Stimulated activated CD4-positive, alpha-beta T cell treated with anti-CD3 and anti-CD28 coated beads, Interleukin-4, amount 100 ng/mL, for 48 hours (primary cell): ENCODE measurements at regions not wholly inside any gene's neighbourhood (a gene's known extent, or its start where the extent isn't known, plus 50 kb on each side); places are given as distances from the start of the nearest gene placed in this dataset.

Experiments used
- DNase-seq, 2 donors: peaks; one replicate each; pipeline ENCODE4 v3.0.0-alpha.2; 2020; ENCODE audit warnings: low read depth in 2 of 2

DNA sequence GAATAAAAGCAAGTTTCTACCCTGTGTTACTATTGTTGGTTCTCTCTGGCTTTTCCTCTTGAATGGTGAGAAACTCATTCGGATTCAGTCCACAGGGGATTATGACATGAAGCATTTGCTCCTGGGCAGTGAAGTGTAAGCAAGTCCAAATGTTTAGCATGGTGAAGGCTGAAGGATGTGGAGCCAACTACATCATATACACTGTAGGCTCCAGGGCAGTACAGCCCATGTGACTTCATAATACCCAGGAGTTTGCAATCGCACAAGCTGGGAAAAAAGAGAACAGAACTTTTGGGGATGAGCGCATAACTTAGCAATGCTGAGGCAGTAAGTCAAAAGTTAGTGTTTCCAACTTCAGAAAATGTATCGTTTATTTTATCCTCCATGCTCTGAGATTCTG lies 695.7 kb upstream of the POU3F3 start:
- DNase-seq, result no peak

DNA sequence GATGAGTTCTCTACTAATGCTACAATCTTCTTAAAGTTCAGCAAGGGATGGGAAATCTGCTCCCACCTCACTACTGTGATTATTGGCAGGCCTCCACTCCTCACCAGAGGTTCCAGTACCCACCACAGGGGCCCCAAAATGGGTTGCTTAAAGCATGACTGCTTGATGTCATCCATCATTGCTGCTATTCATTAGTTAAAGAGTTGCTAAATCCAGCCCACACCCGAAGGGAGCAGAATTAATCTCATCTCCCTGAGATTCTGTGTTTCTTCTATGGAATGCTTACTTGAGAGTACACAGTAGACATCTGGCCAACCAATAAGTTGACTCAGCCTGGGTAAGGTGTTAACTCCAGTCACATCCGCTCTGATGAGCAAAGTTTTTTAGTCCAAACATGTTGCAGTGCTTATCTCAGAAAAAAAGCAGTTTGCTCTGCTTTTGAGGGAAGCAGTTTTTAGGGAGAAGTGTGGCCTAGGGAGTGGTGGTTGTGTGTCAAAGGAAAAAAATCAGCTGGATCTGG lies 690.2 kb upstream of the POU3F3 start:
- no peak for DNase-seq

DNA sequence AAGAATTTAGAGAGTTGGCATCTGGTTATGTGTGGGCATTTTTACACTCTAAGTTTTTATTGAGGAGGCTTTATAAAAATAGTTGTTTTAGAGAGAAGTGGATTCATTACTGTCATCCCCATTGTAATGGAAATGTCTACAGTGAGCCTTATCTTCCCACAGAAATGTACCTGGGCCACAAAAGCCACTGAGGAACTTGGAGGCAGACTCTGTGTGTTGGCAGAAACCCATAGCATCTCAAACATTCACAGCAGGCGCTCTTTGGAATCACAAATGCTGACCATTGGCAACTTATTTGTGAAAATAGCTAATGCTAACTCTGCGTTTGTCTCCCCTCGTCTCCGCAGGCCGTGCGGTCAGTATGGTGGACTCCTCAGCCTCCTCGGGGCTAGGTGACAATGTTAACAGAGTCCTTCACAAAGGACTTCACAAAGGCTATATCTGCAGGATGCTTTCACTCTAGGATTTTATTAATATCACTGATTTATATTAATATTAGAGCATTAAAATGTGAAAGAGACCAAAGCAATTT lies 689.1 kb upstream of the POU3F3 start:
- no peak for DNase-seq

DNA sequence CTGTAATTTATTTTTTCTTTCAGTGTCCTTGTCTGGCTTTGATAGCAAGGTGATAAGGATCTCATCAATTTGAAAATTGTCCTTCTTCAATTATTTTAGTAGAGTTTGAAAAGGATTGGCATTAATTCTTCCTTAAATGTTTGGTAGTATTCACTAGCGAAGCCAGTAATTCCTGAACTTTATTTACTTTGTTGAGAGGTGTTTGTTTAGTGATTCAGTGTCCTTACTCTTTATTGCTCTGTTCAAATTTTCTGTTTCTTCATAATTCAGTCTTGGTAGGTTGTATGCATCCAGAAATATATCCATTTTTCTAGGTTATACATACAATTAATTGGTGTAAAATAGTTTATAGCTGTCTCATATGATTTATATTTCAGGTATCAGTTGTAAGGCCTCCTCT lies 676.7 kb upstream of the POU3F3 start:
- DNase-seq, result no peak

DNA sequence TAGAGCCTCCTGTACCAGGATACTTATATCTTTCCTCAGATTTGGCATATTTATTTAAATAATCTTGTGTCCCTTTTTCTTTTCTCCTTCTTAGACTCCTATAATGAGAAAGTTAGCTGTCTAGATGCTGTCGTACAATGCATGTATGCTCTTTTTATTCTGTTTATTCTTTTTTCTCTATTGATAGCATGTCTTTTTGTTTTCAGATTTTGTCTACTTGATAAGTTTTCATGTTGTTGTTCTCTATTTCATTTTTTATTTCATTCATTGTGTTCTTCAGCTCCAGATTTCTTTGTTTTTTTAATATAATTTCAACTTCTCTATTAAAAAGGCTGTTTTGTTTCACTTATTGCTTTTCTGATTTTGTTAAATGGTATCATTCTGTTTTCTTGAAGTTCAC lies 674.3 kb upstream of the POU3F3 start:
- DNase-seq, result no peak

DNA sequence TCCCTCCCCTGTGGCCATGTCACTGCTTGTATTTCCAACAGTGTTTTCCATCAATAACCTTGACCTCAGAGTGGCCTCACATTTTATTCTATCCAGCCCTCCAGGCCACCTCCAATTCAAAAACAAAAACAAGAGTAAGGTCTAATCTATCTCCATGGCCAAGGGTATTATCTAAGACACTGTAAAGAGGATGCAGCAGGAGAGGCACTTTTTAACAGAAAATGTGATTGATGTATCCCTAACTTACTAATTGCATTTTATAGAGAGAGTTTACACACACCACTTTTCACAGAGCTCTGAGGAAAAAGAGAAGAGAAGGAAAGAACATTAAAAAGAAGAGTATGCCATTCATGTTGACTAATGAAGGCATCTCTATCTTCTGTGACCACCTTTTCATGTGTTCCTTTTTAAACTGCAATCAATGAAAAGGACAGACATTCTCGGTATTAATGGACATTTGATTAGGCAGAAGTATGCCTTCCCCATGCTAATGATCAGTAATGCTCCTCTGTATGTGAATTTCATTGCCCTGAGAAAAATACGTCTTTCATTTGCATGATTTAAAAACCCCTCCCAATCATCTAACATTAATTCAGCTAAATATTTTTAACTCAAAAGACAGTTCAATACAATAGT lies 653.3 kb upstream of the POU3F3 start:
- DNase-seq, result no peak

DNA sequence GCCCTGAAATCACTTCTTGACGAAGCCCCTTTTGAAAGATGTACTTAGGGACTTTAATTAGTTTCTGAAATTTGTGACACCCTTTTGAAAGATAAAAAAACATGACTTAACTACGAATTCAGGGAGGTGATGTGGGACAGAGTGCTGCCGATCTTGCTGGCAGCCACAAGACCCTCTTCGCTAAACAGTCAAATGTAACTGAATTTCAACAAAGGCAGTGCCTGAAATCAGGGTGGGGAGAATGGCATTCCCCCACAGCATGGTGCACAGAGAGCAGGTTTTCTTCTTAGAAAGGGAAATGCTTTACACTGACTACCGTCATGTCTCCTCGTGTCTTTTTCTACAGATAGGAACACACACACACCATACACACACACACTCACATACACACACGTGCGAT lies 640.2 kb upstream of the POU3F3 start:
- no peak for DNase-seq

DNA sequence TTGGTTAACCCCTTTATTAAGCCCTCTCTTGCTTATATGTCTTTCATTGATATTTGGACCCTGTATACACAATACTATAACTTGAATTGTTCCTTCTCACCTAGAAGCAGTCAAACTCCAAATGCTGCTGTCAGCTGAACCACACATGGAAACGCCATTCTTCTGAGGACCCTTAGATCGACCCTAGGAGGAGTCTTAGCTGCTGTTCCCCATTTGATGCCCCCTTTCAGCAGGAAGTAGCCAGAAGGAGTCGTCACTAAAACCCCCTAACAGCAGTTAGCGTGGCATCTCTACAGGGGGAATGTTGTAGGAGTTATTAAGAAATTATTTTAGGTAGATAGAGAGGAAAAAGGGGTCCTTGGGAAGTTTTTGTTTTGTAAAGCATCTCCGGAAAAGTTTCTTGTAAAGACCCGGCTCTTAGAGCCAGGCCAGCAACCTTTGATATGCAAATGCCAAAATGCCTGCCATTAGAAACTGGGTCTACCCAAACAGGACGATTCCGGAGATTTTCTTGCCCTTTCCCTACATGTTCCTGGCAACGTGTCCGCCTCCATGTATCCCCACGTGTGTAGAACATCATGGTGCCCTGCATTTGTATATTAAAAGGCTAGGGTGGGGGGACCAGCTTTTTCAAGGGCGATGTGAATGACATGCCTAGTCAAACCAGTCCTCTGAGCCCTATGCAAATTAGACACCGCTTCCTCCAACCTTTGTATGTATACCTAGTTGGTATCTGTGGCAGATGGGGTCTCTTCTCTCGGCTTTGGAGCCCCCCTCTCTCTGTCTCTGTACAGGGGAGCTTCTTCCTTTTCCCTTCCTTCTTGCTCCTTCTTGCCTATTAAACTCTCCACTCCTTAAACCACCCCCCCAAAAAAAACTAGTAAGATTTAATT lies 638.4 kb upstream of the POU3F3 start:
- DNase-seq, result no peak

DNA sequence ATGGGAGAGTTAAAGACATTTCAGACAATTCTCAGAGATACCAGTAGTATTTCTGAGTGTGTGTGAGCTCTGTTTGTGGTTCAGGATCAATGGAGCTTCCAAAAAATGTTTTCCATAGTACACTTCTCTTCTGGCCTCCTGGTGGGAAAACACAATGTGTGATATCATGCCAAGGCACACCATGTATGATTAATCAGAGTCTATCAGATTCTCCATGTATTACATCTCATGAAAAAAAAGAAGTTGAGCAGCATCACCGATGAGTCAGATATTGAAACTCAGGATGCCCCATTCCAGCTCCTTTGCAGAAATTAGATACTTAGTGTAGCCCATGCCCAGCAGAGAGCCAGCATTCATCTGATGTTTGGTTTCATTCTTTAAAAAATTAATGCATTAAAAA lies 620.3 kb upstream of the POU3F3 start:
- DNase-seq, result no peak

DNA sequence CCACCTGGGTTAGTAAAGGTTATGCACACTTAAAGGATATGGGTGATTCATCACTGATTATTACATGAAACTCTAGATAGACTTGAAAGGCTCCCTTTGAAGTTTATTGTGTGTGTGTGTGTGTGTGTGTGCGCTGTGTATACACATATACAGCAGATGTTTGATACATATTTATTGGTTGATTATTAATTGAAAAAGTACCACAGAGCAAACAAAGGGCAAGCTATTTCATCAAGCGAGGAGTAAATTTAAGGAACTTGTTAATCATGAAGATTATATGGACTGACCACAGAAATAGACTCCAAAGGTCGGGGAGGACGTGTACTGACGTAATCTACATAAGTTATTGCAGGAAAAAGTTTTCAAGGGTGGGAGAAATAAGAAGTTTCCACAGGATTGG lies 617.4 kb upstream of the POU3F3 start:
- DNase-seq, result no peak

DNA sequence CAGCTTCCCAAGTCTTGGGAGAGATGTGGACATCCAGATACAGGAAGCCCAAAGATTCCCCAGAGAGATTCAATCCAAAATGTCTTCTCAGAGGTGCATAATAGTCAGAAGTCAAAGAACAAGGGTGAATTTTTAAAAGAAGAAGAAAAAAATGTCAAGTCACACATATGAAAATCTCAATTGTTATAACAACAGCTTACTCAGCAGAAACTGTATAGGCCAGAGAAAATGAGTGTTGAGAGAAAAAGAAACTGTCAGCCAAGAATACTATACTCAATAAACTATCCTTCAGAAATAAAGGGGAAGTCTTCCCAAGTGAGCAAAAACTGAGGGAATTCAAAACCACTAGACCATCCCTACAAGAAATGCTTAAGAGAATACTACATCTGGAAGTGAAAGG lies 612.9 kb upstream of the POU3F3 start:
- no peak for DNase-seq

DNA sequence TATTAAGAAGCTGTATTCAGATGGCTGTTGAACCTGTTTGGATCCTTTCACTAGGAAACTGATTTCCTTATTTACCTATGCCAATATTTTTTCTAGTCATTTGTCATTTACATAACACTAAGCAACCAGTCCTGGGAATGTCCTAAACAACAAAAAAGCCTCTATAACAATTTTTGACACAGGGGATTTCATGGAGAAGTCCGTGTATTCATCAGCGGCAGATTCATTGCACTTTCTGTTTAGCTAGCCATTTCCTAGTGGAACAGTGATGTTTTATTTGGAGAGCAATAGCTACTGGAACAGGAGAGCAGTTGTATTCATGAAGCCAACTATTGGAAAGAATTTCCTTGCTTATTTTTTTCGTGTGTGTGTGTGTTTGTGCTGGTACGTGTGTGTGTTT lies 604.3 kb upstream of the POU3F3 start:
- DNase-seq, result no peak

DNA sequence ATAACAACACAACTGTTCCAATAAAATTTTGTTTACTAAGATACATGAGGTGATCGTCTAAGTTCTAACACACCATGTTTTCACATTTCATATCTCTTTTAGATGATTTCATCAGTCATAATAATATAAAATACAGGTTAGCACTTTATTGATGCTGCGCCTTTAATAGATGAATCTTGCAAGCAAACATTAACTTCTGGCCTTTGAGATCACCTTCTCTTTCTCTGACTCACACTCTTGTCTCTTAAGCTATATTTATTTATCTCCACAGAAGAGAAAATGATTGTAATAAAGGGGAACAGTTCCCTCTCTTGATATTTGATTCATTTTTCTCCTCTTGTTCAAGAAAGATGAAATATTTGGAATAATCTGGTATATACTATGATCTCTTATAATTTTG lies 603.3 kb upstream of the POU3F3 start:
- DNase-seq, result no peak

DNA sequence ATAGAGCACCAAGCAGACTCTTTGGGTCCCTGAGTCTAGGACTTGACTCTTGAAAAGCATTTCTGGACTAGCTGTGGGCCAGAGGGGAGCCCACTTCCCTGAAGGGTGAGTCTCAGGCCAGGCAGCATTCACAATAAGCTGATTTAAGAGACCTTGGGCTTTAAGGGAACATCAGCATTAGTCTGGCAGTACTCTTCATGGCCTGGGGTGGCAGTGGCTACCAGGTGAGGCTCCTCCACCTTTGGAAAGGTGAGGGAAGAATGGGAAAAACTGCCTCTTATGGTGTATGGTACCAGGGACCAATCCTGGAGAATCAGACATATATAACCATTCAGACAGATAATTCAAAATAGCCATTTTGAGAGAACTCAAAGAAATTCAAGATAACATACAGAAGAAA lies 599.9 kb upstream of the POU3F3 start:
- no peak for DNase-seq

DNA sequence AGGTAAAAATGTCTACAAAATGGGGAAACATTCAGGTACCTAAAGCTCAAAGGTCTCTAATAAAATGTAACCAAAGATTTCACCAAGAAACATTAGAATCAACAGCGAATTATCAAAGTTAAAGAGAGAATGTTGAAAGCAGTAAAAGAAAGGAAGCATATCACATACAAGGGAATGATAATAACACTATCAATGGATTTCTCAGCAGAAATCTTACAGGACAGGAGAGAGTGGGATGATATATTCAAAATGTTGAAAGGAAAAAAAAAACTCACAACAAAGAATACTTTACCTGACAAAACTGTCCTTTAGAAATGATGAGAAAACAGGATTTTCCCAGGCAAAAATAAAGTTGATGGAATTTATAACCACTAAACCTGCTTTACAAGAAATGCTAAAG lies 591.2 kb upstream of the POU3F3 start:
- DNase-seq, result no peak

DNA sequence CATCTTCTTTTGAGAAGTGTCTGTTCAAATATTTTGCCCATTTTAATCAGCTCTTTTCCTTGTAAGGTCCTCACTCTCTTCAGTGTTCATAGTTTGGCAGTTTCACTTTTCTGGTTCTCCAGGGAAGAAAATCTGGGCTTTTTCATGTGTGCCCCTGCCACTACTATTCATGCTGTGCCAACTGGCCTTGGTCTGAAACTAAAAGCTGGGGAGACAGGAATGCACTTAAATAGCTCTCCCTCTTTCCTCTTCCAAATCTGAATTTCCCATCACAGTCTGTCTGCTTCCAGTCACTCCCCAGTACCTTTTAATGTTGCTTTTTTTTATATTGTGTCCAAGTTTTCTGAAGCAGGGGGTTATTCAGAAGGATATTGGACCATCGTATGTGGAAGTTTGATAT lies 574.3 kb upstream of the POU3F3 start:
- no peak for DNase-seq

DNA sequence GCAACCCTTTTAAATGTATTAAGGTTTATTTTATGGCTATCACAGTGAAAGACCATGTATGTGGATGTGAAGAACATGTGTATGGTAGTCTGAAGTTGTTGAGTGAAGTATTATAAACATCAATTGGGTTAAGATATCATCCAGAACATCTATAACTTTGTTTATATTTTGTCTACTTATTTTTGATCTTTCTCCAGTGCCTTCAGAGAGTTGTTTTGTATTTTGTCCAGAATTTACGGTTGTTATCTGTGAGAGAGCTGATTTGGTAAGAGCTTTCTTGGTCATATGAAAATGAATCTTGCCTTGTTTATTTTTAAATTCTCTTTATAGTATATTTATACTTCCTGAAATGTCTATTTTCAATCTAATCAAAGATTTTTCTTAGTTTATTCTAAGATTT lies 573.7 kb upstream of the POU3F3 start:
- DNase-seq, result no peak

DNA sequence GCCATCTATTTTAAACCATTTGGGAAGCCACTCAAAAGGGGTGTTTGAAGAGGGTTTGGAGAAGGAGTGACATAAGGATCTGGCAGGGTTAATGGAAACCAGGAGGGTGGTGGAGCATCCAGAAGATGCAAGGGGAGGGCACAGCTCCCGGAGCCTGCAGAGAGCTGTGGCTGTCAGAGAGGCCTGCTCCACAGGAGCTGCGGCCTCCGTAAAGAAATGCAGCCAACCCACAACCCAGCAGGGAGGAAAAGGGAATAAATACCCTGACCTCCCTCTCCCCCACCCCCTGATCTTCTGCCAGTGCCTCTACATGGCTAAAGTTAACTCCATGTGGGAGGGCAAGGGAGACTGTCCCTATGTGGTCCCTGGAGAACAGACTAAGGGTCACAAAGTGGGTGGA lies 567.1 kb upstream of the POU3F3 start:
- no peak for DNase-seq

DNA sequence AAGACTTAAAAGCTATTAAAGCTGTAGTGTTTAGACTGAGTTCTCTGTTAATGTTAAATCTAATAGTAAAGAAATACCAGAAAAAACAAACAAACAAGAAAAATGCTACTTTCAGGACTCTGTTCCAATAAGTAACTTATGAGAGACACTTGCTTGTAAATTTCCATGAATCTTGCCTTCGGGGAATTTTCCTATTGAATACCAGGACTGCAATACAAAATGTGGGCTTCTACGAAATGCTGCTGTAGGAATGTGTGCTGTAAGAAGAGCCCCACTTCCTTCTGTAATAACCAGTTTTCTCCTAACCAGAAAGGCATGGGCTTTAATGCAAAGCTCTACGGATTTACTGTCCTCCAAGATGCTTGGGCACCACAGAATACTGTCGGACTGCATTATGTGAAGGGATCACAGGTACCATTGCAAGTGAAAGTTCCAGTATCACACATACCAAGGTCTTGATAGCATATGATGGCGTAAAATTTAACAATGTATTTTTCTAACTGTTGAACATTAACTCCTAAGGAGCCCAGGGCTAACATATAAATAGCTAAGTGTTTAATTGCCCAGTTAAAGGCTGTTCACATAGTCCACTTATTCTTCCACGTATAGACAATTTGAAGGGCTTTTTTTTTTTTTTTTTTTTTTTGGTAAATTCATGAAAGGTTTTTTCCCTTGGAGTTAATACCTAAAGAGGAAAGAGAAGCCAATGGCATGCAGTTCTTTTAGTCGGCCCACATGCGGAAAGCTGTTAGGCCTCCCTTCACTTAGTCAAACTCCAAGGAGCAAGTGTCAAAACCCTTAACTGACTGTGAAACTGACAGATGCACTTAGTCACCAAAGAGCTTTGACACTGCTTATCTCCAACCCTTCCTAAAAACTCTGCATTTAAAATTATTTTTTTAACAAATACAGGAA lies 564.0 kb upstream of the POU3F3 start:
- DNase-seq, result no peak

DNA sequence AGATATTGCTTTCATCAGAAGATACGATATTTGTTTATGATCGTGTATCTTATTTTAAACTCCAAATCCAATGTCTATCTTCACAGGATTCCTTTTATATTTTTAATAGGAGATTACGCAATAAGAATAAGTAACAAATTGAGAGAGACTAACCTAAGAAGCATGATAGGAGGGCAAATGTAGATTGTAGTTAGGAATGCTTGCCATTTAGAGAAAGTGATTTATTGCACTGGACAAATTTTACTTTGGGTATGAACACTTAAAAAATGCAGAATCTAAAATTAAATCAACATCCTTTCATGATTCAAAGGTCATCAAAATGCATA lies 563.4 kb upstream of the POU3F3 start:
- DNase-seq, result no peak

DNA sequence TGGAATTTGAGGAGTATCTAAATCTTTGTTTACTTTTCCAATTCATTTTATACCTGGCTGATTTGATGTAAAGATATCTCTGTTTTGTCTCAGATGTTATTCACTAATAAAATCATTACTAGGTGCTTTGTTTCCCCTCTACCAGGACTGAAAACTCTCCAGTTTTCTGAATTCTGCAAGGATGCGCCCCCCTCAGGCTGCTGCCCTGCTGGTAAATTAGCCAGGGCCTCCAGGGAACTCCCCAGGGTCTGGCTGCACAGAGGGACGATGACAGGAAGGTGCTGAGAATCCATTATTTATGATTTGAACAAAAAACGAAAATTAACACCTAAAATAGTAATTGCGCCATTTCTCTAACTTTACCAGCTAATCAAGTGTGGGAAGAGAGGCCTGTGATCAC lies 541.2 kb upstream of the POU3F3 start:
- DNase-seq, result no peak

DNA sequence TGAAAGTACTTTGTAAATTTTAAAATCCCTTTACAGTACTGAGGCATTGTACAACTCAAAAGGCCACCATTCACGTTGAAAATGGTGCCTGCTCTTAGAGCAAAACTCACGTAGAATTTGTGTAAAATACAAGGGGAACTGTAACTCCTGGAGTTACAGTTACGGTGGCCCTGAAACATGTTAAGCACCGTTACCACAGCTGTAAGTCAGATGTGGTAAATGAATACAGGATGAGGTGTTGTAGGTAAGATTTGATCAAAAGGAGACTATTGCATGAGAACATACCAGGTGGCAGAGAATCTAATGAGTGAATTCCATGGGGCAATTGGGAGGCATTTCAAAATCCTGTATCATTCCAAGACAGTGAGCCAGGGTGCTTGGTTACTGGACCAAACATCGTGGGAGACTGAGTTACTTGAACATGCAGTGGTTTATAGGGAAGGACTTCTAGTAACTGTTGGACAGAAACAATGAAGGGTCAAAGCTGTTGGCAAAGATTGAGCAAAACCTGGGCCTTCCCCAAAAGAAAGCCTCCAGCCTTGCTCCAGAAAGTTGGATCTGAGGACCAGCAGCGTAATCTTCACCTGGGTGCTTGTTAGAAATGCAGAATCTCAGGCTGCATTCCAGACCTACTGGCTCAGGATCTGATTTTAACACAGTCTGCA lies 535.8 kb upstream of the POU3F3 start:
- DNase-seq, result no peak
